ENCODE measurements at regions not wholly inside any gene's neighbourhood (a gene's known extent, or its start where the extent isn't known, plus 50 kb on each side); places are given as distances from the start of the nearest gene placed in this dataset.

DNA sequence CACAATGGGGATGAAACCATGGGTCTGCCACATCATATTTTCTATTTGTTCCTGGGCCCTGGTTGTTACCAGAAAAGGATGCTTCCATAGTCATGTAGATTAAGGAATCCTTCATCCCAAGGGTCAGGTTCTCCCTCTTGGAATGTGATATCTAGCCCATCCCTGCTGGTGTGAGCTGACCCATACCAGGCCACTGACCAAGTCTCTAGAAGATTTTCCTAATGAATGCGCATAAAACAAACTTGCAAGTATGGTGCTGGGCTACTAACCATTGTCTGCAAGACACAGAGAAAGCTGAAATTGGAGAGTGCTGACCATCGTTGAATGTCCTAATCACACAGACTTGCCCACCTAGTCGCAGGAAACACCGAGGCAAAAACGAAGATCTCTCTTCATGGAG lies 972.6 kb downstream of the EFNA5 start:
- TF ChIP-seq POLR2A (IDR thresholded peaks at IDR 0.05; ENCODE audit: borderline replicate concordance, extremely low read depth, insufficient read depth, insufficient read length): no peak
- no peak for TF ChIP-seq YY1 (IDR thresholded peaks at IDR 0.05; ENCODE audit: extremely low read depth, insufficient replicate concordance, low read depth, low read length)
- TF ChIP-seq ZFX (IDR thresholded peaks at IDR 0.05): no peak
- TF ChIP-seq, protein P1, sequence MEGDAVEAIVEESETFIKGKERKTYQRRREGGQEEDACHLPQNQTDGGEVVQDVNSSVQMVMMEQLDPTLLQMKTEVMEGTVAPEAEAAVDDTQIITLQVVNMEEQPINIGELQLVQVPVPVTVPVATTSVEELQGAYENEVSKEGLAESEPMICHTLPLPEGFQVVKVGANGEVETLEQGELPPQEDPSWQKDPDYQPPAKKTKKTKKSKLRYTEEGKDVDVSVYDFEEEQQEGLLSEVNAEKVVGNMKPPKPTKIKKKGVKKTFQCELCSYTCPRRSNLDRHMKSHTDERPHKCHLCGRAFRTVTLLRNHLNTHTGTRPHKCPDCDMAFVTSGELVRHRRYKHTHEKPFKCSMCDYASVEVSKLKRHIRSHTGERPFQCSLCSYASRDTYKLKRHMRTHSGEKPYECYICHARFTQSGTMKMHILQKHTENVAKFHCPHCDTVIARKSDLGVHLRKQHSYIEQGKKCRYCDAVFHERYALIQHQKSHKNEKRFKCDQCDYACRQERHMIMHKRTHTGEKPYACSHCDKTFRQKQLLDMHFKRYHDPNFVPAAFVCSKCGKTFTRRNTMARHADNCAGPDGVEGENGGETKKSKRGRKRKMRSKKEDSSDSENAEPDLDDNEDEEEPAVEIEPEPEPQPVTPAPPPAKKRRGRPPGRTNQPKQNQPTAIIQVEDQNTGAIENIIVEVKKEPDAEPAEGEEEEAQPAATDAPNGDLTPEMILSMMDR (IDR thresholded peaks at IDR 0.05 in 2 of 3, conservative IDR thresholded peaks at IDR 0.05 in 1 of 3; ENCODE audit: borderline replicate concordance in 1 of 3, insufficient read depth in 1 of 3, low read depth in 2 of 3, low read length in 2 of 3): no peak
- TF ChIP-seq MAX (IDR thresholded peaks at IDR 0.05): no peak
- TF ChIP-seq JUND (IDR thresholded peaks at IDR 0.05): no peak
- TF ChIP-seq EZH2 (IDR thresholded peaks at IDR 0.05): no peak
- TF ChIP-seq ZBTB33 (IDR thresholded peaks at IDR 0.05; ENCODE audit: extremely low read depth, insufficient replicate concordance, low read length): no peak
- no peak for TF ChIP-seq SIN3A (IDR thresholded peaks at IDR 0.05; ENCODE audit: low read depth)
- no peak for TF ChIP-seq POLR2AphosphoS5 (IDR thresholded peaks at IDR 0.05; ENCODE audit: low read depth, low read length)
- no peak for TF ChIP-seq ZNF274 (IDR thresholded peaks at IDR 0.05; ENCODE audit: low read depth, low read length)
- TF ChIP-seq CEBPB (IDR thresholded peaks at IDR 0.05; ENCODE audit: low read depth): no peak
- TF ChIP-seq EZH2phosphoT487 (IDR thresholded peaks at IDR 0.05; ENCODE audit: borderline replicate concordance): no peak
- no peak for TF ChIP-seq SP1 (IDR thresholded peaks at IDR 0.05; ENCODE audit: low read depth)

All from HCT116 (cell line).